Astrocyte (in vitro differentiated cells and primary cell): ENCODE measurements at regions not wholly inside any gene's neighbourhood (a gene's known extent, or its start where the extent isn't known, plus 50 kb on each side); places are given as distances from the start of the nearest gene placed in this dataset.

Experiments
- DNase-seq: peaks from one replicate; pipeline ENCODE4 v3.0.0-alpha.2; 2010; ENCODE audit warnings: low read depth
- FAIRE-seq: peaks from 2 replicates; lab custom pipeline; 2011; peaks lifted over from hg19 to GRCh38; lab: Jason Lieb, UNC
- H2AFZ ChIP-seq: 2 replicates; pipeline ENCODE4 v1.6.0; 2012; ENCODE audit warnings: low read depth, low read length, inconsistent platforms
- H3K27ac ChIP-seq: 2 replicates; pipeline ENCODE4 v1.5.1; 2011; ENCODE audit warnings: low read depth, low read length, inconsistent platforms
- H3K27me3 ChIP-seq: 2 replicates; pipeline ENCODE4 v1.6.0; 2011; ENCODE audit warnings: low read length, inconsistent platforms; ENCODE audit not compliant: insufficient read depth
- H3K36me3 ChIP-seq: 2 replicates; pipeline ENCODE4 v1.5.1; 2011; ENCODE audit warnings: low read length, inconsistent platforms; ENCODE audit not compliant: insufficient read depth
- H3K4me1 ChIP-seq: 2 replicates; pipeline ENCODE4 v1.5.1; 2011; ENCODE audit warnings: low read length, inconsistent platforms; ENCODE audit not compliant: insufficient read depth
- H3K4me2 ChIP-seq: 2 replicates; pipeline ENCODE4 v1.6.0; 2012; ENCODE audit warnings: low read length, inconsistent platforms
- H3K4me3 ChIP-seq: 2 replicates; pipeline ENCODE4 v1.5.1; 2011; ENCODE audit warnings: low read depth, mild to moderate bottlenecking, low read length, inconsistent platforms; ENCODE audit not compliant: insufficient read depth
- H3K79me2 ChIP-seq: 2 replicates; pipeline ENCODE4 v1.6.0; 2012; ENCODE audit warnings: mild to moderate bottlenecking, low read length, inconsistent platforms; ENCODE audit not compliant: insufficient read depth
- H3K9ac ChIP-seq: 2 replicates; pipeline ENCODE4 v1.6.0; 2012; ENCODE audit warnings: mild to moderate bottlenecking, low read length, inconsistent platforms
- H3K9me3 ChIP-seq: 2 replicates; pipeline ENCODE4 v1.5.1; 2012; ENCODE audit warnings: low read depth, mild to moderate bottlenecking, low read length, inconsistent platforms; ENCODE audit not compliant: insufficient read depth
- H4K20me1 ChIP-seq: 2 replicates; pipeline ENCODE4 v1.6.0; 2012; ENCODE audit warnings: low read length, inconsistent platforms; ENCODE audit not compliant: insufficient read depth
- H3K27ac Mint-ChIP-seq: one replicate; pipeline ENCODE4 v1.8.0; 2021; ENCODE audit warnings: mild to moderate bottlenecking, mixed read lengths; ENCODE audit not compliant: unreplicated experiment
- H3K27me3 Mint-ChIP-seq: one replicate; pipeline ENCODE4 v1.8.0; 2021; ENCODE audit warnings: low read depth, mixed read lengths; ENCODE audit not compliant: unreplicated experiment
- H3K36me3 Mint-ChIP-seq: one replicate; pipeline ENCODE4 v1.8.0; 2021; ENCODE audit warnings: low read depth, mixed read lengths; ENCODE audit not compliant: unreplicated experiment
- H3K4me1 Mint-ChIP-seq: one replicate; pipeline ENCODE4 v1.8.0; 2021; ENCODE audit warnings: low read depth, mixed read lengths; ENCODE audit not compliant: unreplicated experiment
- H3K4me3 Mint-ChIP-seq: one replicate; pipeline ENCODE4 v1.8.0; 2021; ENCODE audit warnings: mild to moderate bottlenecking, moderate library complexity, mixed read lengths; ENCODE audit not compliant: unreplicated experiment
- H3K9me3 Mint-ChIP-seq: one replicate; pipeline ENCODE4 v1.8.0; 2021; ENCODE audit warnings: mild to moderate bottlenecking, mixed read lengths; ENCODE audit not compliant: unreplicated experiment
- CTCF ChIP-seq: IDR thresholded peaks from 2 replicates; pipeline ENCODE4 v1.5.1; 2011; ENCODE audit warnings: low read depth, mild to moderate bottlenecking, inconsistent platforms, low read length, moderate library complexity; ENCODE audit not compliant: insufficient read depth
- EZH2 ChIP-seq: IDR thresholded peaks from 2 replicates; pipeline ENCODE4 v1.6.1; 2012; ENCODE audit warnings: mild to moderate bottlenecking, low read length, inconsistent platforms; ENCODE audit not compliant: insufficient read depth

- Histone ChIP-seq H3K27ac (no peak overlapping the region), H2AFZ (no peak overlapping the region), H3K9ac (no peak overlapping the region), H3K9me3 (no peaks in the 10 kb centered on the region), H3K79me2 (no peaks in the 10 kb centered on the region), H3K4me1 (no peaks in the 10 kb centered on the region), H3K4me3 (no peak overlapping the region), H3K27me3 (no peaks in the 10 kb centered on the region), H3K36me3 (no peaks in the 10 kb centered on the region), H4K20me1 (no peaks in the 10 kb centered on the region), H3K4me2 (no peak overlapping the region)
- H3K9me3 Mint-ChIP-seq = no peaks in the 10 kb centered on the region
- H3K36me3 Mint-ChIP-seq = no peaks in the 10 kb centered on the region
- H3K27ac Mint-ChIP-seq = no peak overlapping the region
- DNase-seq = no peak
- no peaks in the 10 kb centered on the region for H3K27me3 Mint-ChIP-seq
- FAIRE-seq = no peak
- H3K4me1 Mint-ChIP-seq = peaks cover 6% of the 10 kb centered on the region
- no peak overlapping the region for H3K4me3 Mint-ChIP-seq
- no peak for TF ChIP-seq EZH2
- no peak for TF ChIP-seq CTCF
These were observed 824.6 kb upstream of the GOT2 start for GRCh38 chr16:59558679-59559078.

- no peak overlapping the region for H3K27ac Mint-ChIP-seq
- Histone ChIP-seq H3K4me1 (no peaks in the 10 kb centered on the region), H3K9me3 (no peaks in the 10 kb centered on the region), H3K4me3 (no peak overlapping the region), H3K27ac (no peak overlapping the region), H3K9ac (no peak overlapping the region), H3K79me2 (no peaks in the 10 kb centered on the region), H2AFZ (no peak overlapping the region), H4K20me1 (no peaks in the 10 kb centered on the region), H3K4me2 (no peak overlapping the region), H3K36me3 (no peaks in the 10 kb centered on the region), H3K27me3 (no peaks in the 10 kb centered on the region)
- DNase-seq = no peak
- no peak for FAIRE-seq
- peaks cover 9% of the 10 kb centered on the region for H3K4me1 Mint-ChIP-seq
- no peaks in the 10 kb centered on the region for H3K27me3 Mint-ChIP-seq
- TF ChIP-seq EZH2 (no peak), CTCF (no peak)
- no peaks in the 10 kb centered on the region for H3K36me3 Mint-ChIP-seq
- no peaks in the 10 kb centered on the region for H3K9me3 Mint-ChIP-seq
- H3K4me3 Mint-ChIP-seq = no peak overlapping the region
These were observed 818.0 kb upstream of the GOT2 start for GRCh38 chr16:59552164-59552563.

- Histone ChIP-seq H3K27ac (no peak overlapping the region), H4K20me1 (no peaks in the 10 kb centered on the region), H3K9me3 (no peaks in the 10 kb centered on the region), H2AFZ (no peak overlapping the region), H3K4me1 (peaks cover 18% of the 10 kb centered on the region), H3K4me3 (no peak overlapping the region), H3K9ac (no peak overlapping the region), H3K36me3 (no peaks in the 10 kb centered on the region), H3K4me2 (no peak overlapping the region), H3K27me3 (no peaks in the 10 kb centered on the region), H3K79me2 (no peaks in the 10 kb centered on the region)
- FAIRE-seq (no peak), DNase-seq (peak; percentile 49)
- no peak for TF ChIP-seq CTCF
- TF ChIP-seq EZH2 = no peak
- Mint-ChIP-seq H3K36me3 (no peaks in the 10 kb centered on the region), H3K27ac (no peak overlapping the region), H3K27me3 (no peaks in the 10 kb centered on the region), H3K9me3 (no peaks in the 10 kb centered on the region), H3K4me1 (peaks cover 21% of the 10 kb centered on the region), H3K4me3 (no peak overlapping the region)
These were observed 811.6 kb upstream of the GOT2 start for GRCh38 chr16:59545721-59546120.
